Activated CD4-positive, alpha-beta T cell treated with anti-CD3 and anti-CD28 coated beads for 4 hours (primary cell): ENCODE measurements at regions not wholly inside any gene's neighbourhood (a gene's known extent, or its start where the extent isn't known, plus 50 kb on each side); places are given as distances from the start of the nearest gene placed in this dataset.
"Not testable (repeated sequence)": the region's sequence is repeated elsewhere in the genome, so short reads cannot be mapped to it uniquely, and the experiment has no call there.

ENCODE experiments used
- DNase-seq, 2 donors: peaks; one replicate each; pipeline ENCODE4 v3.0.0-alpha.2; 2020

DNA sequence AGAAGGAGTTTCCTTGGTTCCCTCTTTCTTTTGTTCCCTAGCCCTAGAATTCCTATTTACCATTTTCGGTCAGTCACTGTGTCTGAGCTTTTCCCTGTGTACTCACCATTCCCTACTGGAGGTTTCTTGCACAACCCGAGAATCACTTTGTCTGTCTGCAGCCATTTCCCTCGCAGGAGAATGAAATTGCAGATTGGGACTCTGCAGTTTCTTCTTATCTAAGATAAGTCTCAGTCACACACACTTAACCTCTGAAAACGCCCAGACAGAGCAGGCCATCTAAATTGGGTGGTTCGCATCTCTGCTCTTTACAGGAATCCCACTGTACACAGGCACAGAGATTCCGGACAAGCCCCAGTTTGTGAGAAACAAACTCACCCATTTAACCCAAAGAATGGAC, 58.6 kb upstream of the CNTNAP2 start:
- no peak for DNase-seq

DNA sequence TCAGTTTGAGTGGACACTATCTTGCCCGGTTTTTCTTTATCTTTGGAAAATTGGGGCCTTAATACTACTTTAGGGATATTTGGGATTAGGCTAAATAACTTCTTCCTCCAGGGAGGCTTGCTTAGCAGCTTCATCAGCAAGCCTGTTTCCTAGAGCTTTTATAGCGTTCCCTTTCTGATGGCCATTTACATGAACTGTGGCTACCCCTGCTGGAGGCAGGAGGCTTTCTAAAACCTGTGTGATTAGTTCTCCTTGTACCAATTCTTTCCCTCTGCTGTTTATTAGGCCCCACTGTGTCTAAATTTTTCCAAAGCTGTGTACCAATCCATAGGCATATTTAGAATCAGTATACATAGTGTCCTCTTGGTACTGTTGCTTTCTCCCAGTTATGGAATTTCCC, 61.7 kb upstream of the CNTNAP2 start:
- no peak for DNase-seq

DNA sequence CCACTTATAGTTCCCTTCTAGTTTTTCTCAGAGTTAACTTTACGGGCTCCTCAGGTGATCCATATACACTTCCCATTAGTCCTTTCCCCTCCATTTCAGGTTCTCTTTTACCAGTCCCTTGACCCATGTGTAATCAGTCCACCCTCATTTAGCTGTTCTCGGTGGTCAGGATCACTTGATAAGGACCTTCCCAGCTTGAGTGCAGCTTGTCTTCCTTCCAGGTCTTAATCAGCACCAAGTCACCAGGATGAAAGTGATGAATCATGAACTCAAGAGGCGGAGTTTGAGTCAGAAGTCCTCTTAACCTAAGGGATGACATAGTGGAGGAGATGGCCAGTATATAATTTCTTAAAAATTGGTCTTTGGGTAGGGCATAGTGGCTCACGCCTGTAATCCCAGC, 63.1 kb upstream of the CNTNAP2 start:
- no peak for DNase-seq

- not testable (repeated sequence) for DNase-seq
Observed at GRCh38 chr7:146043310-146043709, 73.3 kb upstream of the CNTNAP2 start.

GRCh38 chr7:146028251-146028750, 88.3 kb upstream of the CNTNAP2 start:
- no peak for DNase-seq

GRCh38 chr7:146027243-146027642, 89.4 kb upstream of the CNTNAP2 start:
- DNase-seq = no peak

DNA sequence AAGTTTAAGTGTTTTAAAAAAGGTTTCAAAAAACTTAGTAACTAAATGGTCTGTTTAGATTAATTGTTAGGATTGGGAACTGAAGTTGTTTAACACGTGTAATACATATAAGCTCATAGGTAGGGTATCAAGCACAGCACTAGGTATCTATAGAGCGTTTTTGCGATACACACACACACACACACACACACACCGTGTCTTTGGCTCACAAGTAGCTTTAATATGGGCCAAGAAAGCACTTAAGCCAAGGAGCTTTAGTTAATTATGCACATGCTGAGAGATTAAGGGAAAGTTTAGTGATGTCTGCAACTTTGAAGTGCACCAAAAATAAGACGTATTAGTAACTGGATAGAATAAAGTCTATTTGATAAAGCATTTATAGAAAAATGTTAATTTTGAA, 93.8 kb upstream of the CNTNAP2 start:
- DNase-seq = no peak

GRCh38 chr7:146019041-146020004, 97.3 kb upstream of the CNTNAP2 start:
- DNase-seq = not testable (repeated sequence)

DNA sequence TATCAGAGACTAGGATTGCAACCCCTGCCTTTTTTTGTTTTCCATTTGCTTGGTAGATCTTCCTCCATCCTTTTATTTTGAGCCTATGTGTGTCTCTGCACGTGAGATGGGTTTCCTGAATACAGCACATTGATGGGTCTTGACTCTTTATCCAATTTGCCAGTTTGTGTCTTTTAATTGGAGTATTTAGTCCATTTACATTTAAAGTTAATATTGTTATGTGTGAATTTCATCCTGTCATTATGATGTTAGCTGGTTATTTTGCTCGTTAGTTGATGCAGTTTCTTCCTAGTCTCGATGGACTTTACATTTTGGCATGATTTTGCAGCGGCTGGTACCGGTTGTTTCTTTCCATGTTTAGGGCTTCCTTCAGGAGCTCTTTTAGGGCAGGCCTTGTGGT, 99.2 kb upstream of the CNTNAP2 start:
- not testable (repeated sequence) for DNase-seq

DNA sequence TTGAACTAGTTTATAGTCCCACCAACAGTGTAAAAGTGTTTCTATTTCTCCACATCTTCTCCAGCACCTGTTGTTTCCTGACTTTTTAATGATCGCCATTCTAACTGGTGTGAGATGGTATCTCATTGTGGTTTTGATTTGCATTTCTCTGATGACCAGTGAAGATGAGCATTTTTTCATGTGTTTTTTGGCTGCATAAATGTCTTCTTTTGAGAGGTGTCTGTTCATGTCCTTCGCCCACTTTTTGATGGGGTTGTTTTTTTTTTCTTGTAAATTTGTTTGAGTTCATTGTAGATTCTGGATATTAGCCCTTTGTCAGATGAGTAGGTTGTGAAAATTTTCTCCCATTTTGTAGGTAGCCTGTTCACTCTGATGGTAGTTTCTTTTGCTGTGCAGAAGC, 102.4 kb upstream of the CNTNAP2 start:
- DNase-seq = not testable (repeated sequence)

DNA sequence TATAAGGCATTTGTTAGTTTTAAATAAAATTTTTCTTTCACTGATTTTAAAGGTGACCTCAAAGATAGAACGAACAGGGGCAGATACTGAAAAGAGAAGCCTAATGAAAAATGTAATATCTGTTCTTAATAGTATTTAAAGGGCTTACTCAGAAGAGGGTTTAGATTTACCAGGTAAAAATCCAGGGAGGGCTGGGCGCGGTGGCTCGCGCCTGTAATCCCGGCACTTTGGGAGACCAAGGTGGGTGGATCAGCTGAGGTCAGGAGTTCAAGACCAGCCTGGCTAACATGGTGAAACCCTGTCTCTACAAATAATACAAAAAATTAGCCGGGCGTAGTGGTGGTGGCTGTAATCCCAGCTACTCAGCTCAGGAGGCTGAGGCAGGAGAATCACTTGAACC, 108.3 kb upstream of the CNTNAP2 start:
- DNase-seq = no peak

GRCh38 chr7:146004805-146005204, 111.8 kb upstream of the CNTNAP2 start:
- DNase-seq = no peak

GRCh38 chr7:146002431-146003078, 114.0 kb upstream of the CNTNAP2 start:
- no peak for DNase-seq

DNA sequence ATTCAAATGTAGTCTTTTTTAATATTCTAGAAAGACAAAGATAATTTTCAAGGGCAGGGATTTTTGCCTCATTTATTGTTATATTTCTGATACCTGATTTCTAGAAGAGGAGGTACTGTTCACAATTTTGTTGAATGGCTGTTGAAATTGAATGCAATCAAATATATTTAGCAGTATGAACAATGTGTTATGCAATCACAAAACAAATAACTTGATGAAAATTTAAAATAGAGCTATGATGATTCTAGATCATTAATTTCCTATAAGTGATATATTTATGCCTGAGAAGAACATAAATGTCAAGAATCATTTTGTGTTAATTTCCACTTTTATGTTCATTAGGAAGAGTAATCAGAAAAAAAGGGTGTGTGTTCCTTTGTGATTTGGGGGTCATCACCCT, 114.6 kb upstream of the CNTNAP2 start:
- no peak for DNase-seq

DNA sequence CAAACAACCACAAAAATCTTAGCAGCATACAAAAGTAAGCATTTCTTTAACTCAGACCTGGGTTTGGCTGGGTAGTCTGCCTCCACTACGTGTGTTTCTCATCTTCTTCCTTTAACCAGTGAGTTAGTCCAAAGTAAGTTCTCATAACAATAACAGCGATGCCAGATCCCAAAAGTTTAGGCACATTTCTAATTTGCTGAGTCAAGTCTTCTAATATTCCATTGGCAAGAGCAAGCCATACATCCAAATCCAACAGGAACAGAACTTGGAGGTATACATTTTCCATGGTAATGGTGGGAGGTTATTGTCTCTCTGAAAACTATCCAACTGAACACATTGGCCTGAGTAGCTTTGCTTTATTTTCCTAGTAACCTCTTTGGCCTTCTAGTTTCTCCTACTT, 115.7 kb upstream of the CNTNAP2 start:
- no peak for DNase-seq

DNA sequence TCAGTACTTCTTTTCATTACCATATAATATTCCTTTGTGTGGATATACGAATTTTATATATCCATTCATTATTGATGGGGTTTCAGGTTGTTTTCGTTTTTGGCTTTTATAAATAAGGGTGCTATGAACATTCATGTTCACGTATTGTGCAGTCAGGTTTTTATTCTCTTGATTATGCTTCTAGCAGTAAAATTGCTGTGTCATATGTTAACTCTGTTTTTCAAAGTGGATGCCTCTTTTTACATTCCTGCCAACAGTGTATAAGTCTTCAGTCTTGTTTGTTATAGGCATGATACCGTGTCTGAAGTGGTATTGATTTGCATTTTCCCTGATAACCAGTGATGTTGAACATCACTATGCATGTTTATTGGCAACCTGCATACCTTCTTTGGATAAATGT, 127.1 kb upstream of the CNTNAP2 start:
- no peak for DNase-seq

DNA sequence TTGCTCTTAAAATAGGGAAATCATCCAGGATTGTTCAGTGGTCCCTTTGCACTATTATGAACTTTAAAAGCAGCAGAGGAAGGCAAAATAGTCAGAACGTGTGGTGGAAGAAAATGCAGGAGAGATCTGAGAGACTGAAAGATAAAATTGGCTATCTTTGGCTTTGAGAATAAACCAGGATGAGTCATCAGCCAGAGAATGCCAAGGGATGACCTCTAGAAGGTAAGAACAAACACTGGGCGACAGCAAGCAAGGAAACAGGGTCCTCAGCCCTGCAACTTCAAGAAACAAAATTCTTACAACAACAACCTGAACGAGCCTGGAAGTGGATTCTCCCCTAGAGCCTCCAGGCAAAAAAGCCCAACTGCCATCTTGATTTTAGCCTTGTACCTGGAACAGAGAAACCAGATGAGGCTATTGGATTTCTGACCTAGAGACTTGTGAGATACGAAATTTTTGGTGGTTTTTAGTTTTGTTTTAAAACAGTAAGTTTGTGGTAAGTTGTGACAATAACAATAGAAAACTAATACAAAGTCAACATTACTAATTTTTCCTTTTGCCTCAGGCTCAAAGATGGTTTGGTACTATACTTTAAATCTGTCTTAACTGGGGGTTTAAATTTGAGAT, 130.2 kb upstream of the CNTNAP2 start:
- DNase-seq = no peak

DNA sequence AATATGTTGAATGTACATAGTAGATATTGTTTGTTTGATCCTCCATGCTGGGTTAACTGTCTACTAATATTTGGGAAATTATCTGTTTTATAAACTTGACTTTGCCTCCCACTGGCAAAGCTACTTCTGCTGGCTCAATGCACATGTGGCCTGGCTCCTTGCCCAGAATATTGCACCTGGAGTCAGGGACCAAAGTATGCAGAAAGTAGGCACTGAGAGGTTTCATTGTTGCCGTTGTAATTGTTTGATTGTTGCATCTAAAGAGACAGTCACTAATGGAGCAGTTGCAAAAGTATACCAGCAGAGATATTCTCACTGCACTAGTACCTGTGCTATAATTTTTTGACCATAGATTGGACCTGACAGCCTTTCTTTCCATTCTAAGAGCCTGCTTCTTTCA, 137.8 kb upstream of the CNTNAP2 start:
- no peak for DNase-seq

DNA sequence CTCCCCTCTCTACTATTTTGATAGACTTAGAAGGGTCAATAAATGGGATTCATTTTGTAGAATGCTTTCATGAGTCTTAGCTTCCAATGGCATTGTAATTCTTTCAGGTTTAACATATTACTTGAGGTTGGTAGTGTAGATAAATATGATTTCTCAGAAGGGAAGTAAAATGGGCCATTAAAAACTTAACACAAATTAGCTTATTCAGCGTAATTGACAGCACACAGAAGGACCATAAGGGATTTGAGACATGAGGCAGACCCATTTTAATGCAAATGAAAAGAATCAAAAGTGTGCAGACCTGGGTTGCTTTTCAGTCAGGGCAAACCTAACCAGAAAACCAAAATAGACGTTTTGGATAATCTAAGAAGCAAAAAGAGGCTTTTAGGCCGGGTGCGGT, 156.6 kb upstream of the CNTNAP2 start:
- no peak for DNase-seq

GRCh38 chr7:145957160-145957890, 159.3 kb upstream of the CNTNAP2 start:
- DNase-seq = no peak

GRCh38 chr7:145951566-145951965, 165.0 kb upstream of the CNTNAP2 start:
- no peak for DNase-seq

DNA sequence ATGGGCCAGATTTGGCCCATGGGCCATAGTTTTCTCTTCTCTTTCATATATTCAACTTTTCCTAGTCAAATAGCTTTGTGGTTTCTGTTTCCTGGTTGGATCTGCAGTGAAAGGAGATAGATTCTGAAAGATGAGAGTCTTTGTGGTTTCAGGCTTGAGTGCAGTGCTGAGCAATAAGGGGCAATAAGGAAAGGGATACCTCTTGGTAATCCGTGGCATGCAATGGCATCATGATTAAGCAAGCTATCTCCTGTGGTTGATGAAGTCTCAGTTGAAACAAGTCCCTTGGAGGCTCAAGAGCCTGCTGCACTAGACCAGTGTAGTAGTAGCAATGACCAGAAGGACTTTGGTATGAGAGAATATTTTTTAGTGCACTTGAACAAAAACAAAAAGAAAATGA, 187.7 kb upstream of the CNTNAP2 start:
- no peak for DNase-seq

- DNase-seq = no peak
Observed at GRCh38 chr7:145919712-145920111, 196.9 kb upstream of the CNTNAP2 start.
